ENCODE measurements at regions not wholly inside any gene's neighbourhood (a gene's known extent, or its start where the extent isn't known, plus 50 kb on each side); places are given as distances from the start of the nearest gene placed in this dataset.

GRCh38 chr3:102225407-102226132 is 209.2 kb upstream of the ZPLD1 start:
- Mint-ChIP-seq H3K27ac (no peak overlapping the region), H3K9me3 (no peaks in the 10 kb centered on the region), H3K4me3 (no peak overlapping the region), H3K36me3 (ENCODE audit: low read depth) (no peaks in the 10 kb centered on the region), H3K27me3 (ENCODE audit: insufficient read depth) (peaks cover 3% of the 10 kb centered on the region), H3K4me1 (no peaks in the 10 kb centered on the region)
- 0 to 17% methylated on average over 1 of the region's 1 CpG for WGBS, 2 experiments (ENCODE audit: insufficient coverage in 1 of 2, insufficient read length in 1 of 2)
- TF ChIP-seq, protein P1, sequence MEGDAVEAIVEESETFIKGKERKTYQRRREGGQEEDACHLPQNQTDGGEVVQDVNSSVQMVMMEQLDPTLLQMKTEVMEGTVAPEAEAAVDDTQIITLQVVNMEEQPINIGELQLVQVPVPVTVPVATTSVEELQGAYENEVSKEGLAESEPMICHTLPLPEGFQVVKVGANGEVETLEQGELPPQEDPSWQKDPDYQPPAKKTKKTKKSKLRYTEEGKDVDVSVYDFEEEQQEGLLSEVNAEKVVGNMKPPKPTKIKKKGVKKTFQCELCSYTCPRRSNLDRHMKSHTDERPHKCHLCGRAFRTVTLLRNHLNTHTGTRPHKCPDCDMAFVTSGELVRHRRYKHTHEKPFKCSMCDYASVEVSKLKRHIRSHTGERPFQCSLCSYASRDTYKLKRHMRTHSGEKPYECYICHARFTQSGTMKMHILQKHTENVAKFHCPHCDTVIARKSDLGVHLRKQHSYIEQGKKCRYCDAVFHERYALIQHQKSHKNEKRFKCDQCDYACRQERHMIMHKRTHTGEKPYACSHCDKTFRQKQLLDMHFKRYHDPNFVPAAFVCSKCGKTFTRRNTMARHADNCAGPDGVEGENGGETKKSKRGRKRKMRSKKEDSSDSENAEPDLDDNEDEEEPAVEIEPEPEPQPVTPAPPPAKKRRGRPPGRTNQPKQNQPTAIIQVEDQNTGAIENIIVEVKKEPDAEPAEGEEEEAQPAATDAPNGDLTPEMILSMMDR (conservative IDR thresholded peaks at IDR 0.05): peak; percentile 73
- H3K4me1 ChIP-seq (ENCODE audit: control insufficient read depth, insufficient read depth, low read length): no peaks in the 10 kb centered on the region
- no peak overlapping the region for H3K4me3 ChIP-seq (ENCODE audit: low read length)
- no peak overlapping the region for H3K27ac ChIP-seq (ENCODE audit: low read depth, low read length)
- peaks cover 14% of the 10 kb centered on the region for H3K27me3 ChIP-seq (ENCODE audit: control insufficient read depth, insufficient read depth, low read length, poor library complexity, severe bottlenecking)
- no peak overlapping the region for H3K9ac ChIP-seq (ENCODE audit: extremely low read depth, low read length, poor library complexity, severe bottlenecking)
- H3K9me3 ChIP-seq (ENCODE audit: control insufficient read depth, low read length): peaks cover 7% of the 10 kb centered on the region
- H3K36me3 ChIP-seq (ENCODE audit: control insufficient read depth, insufficient read depth, low read length): no peaks in the 10 kb centered on the region
- no peak for DNase-seq

- H3K9ac ChIP-seq (ENCODE audit: extremely low read depth, low read length, poor library complexity, severe bottlenecking): no peak overlapping the region
- 100% methylated on average over 1 of the region's 1 CpG for WGBS, 2 experiments (ENCODE audit: insufficient coverage in 1 of 2, insufficient read length in 1 of 2)
- no peaks in the 10 kb centered on the region for H3K36me3 ChIP-seq (ENCODE audit: control insufficient read depth, insufficient read depth, low read length)
- Mint-ChIP-seq H3K4me1 (no peaks in the 10 kb centered on the region), H3K36me3 (ENCODE audit: low read depth) (no peaks in the 10 kb centered on the region), H3K27ac (no peak overlapping the region), H3K9me3 (no peaks in the 10 kb centered on the region), H3K4me3 (no peak overlapping the region), H3K27me3 (ENCODE audit: insufficient read depth) (peaks cover 3% of the 10 kb centered on the region)
- H3K27me3 ChIP-seq (ENCODE audit: control insufficient read depth, insufficient read depth, low read length, poor library complexity, severe bottlenecking): peaks cover 14% of the 10 kb centered on the region
- TF ChIP-seq, protein P1 (conservative IDR thresholded peaks at IDR 0.05): no peak
- no peak overlapping the region for H3K27ac ChIP-seq (ENCODE audit: low read depth, low read length)
- H3K4me3 ChIP-seq (ENCODE audit: low read length): no peak overlapping the region
- DNase-seq: no peak
- H3K4me1 ChIP-seq (ENCODE audit: control insufficient read depth, insufficient read depth, low read length): no peaks in the 10 kb centered on the region
- peaks cover 7% of the 10 kb centered on the region for H3K9me3 ChIP-seq (ENCODE audit: control insufficient read depth, low read length)
These were observed 208.4 kb upstream of the ZPLD1 start for GRCh38 chr3:102226463-102226862.

DNA sequence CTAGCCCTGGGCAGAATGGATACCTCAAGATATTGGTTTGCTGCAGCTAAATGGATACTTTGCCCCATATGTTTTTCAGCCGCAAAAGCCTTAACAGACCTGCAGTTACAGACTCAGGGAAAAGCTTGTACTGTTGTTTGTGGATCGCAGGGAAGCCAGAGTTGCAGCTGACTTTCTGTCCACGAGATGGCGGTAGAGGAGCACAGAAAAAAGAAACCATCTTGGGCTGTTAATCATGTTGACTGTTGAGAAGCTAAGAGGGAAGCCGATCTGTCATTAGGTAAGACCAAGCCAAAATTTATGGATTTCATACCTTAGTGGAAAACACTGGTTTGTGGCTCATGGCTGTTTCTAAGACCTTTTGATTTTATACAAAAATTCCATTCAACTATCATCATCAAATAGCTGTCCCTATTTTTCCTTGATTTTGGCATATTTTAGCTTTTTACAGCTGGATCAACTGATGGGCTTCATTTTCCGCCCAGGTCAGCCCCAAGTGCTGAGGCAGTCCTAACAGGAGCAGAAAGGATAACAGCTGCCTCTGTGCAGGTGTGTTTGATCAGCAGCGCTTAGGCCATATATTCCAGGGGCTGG is 205.7 kb upstream of the ZPLD1 start:
- Mint-ChIP-seq H3K4me1 (peaks cover 3% of the 10 kb centered on the region), H3K4me3 (no peak overlapping the region), H3K36me3 (ENCODE audit: low read depth) (no peaks in the 10 kb centered on the region), H3K27ac (no peak overlapping the region), H3K27me3 (ENCODE audit: insufficient read depth) (peaks cover 3% of the 10 kb centered on the region), H3K9me3 (no peaks in the 10 kb centered on the region)
- peak; percentile 95 for DNase-seq
- WGBS, 2 experiments (ENCODE audit: insufficient coverage in 1 of 2, insufficient read length in 1 of 2): 43 to 63% methylated on average over 4 to 7 of the region's 7 CpGs
- H3K36me3 ChIP-seq (ENCODE audit: control insufficient read depth, insufficient read depth, low read length): no peaks in the 10 kb centered on the region
- no peaks in the 10 kb centered on the region for H3K4me1 ChIP-seq (ENCODE audit: control insufficient read depth, insufficient read depth, low read length)
- H3K9me3 ChIP-seq (ENCODE audit: control insufficient read depth, low read length): peaks cover 7% of the 10 kb centered on the region
- no peak overlapping the region for H3K27ac ChIP-seq (ENCODE audit: low read depth, low read length)
- TF ChIP-seq, protein P1 (conservative IDR thresholded peaks at IDR 0.05): peak; percentile 91
- no peak overlapping the region for H3K9ac ChIP-seq (ENCODE audit: extremely low read depth, low read length, poor library complexity, severe bottlenecking)
- H3K4me3 ChIP-seq (ENCODE audit: low read length): no peak overlapping the region
- peaks cover 14% of the 10 kb centered on the region for H3K27me3 ChIP-seq (ENCODE audit: control insufficient read depth, insufficient read depth, low read length, poor library complexity, severe bottlenecking)

Measured in endodermal cell (in vitro differentiated cells).